ENCODE measurements at regions not wholly inside any gene's neighbourhood (a gene's known extent, or its start where the extent isn't known, plus 50 kb on each side); places are given as distances from the start of the nearest gene placed in this dataset.

DNA sequence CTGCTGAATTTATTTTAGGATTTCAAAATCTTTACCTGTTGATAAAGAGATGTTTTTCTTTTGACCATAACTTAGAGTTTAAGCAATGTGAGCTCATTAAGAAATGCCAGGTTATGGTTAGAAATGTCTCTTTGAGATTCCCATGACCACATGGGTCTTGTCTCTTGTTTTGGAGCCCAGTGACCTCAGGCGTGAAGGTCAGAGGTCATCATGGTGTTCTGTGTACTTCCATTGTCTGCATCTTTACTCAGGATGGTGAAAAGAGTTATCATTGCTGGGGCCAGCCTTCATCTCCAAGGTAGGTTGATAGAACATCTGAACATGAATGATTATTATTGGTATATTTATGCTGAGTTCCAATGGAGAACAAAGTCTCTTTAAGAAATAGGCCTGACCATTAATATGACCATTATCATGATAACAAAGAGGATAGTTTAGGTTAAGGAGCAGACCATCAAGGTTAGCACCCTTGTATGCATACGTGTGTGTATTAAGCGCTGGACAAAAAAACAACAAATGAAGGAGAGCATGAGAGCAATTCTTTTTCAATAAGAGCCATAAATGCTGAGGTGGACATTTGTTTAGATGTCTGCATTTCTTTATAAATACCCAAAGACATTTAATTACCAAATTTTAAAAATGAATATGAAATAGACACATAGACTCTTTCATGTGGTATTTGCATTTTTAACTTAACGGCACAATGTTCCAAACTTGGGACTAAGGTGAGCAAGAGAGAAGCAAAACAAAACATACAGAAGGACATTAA lies 120.6 kb upstream of the PAQR3 start:
- Histone ChIP-seq H3K4me1 (ENCODE audit: control insufficient read depth, insufficient read depth, low read length) (no peaks in the 10 kb centered on the region), H3K36me3 (ENCODE audit: control insufficient read depth, insufficient read depth, low read length) (no peaks in the 10 kb centered on the region), H3K27me3 (ENCODE audit: control insufficient read depth, insufficient read depth, low read length) (no peaks in the 10 kb centered on the region), H3K9me3 (ENCODE audit: control insufficient read depth, insufficient read depth, low read depth, low read length) (no peaks in the 10 kb centered on the region), H3K27ac (ENCODE audit: low read length) (no peak overlapping the region), H3K4me3 (ENCODE audit: low read depth in 2 of 2, low read length in 2 of 2) (no peak overlapping the region)
- DNase-seq (ENCODE audit: low read depth, low spot score) (no peak), ATAC-seq (no peak)
- TF ChIP-seq CTCF (IDR thresholded peaks at IDR 0.05) (no peak), TCF7L2 (IDR thresholded peaks at IDR 0.05; ENCODE audit: low read depth, low read length) (no peak), SIN3A (IDR thresholded peaks at IDR 0.05; ENCODE audit: borderline replicate concordance, insufficient read depth, low read depth, low read length) (no peak), POLR2AphosphoS5 (IDR thresholded peaks at IDR 0.05; ENCODE audit: low read depth, low read length) (no peak)
- TF ChIP-seq, protein P1, sequence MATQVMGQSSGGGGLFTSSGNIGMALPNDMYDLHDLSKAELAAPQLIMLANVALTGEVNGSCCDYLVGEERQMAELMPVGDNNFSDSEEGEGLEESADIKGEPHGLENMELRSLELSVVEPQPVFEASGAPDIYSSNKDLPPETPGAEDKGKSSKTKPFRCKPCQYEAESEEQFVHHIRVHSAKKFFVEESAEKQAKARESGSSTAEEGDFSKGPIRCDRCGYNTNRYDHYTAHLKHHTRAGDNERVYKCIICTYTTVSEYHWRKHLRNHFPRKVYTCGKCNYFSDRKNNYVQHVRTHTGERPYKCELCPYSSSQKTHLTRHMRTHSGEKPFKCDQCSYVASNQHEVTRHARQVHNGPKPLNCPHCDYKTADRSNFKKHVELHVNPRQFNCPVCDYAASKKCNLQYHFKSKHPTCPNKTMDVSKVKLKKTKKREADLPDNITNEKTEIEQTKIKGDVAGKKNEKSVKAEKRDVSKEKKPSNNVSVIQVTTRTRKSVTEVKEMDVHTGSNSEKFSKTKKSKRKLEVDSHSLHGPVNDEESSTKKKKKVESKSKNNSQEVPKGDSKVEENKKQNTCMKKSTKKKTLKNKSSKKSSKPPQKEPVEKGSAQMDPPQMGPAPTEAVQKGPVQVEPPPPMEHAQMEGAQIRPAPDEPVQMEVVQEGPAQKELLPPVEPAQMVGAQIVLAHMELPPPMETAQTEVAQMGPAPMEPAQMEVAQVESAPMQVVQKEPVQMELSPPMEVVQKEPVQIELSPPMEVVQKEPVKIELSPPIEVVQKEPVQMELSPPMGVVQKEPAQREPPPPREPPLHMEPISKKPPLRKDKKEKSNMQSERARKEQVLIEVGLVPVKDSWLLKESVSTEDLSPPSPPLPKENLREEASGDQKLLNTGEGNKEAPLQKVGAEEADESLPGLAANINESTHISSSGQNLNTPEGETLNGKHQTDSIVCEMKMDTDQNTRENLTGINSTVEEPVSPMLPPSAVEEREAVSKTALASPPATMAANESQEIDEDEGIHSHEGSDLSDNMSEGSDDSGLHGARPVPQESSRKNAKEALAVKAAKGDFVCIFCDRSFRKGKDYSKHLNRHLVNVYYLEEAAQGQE (IDR thresholded peaks at IDR 0.05; ENCODE audit: insufficient read depth in 1 of 2, low read depth in 2 of 2, low read length in 1 of 2) = no peak
- in situ Hi-C loops (cut with HindIII; ENCODE audit: low pct_unique_long_range_greater_than_20kb, low sequenced_read_pairs) (no loop called here), intact Hi-C loops (cut with micrococcal nuclease; ENCODE audit: unreplicated experiment) (no loop called here)
- no TSS peak for BruUV-seq (replicated peaks)
- ChIA-PET POLR2A (no interaction called here), CTCF (no interaction called here)

DNA sequence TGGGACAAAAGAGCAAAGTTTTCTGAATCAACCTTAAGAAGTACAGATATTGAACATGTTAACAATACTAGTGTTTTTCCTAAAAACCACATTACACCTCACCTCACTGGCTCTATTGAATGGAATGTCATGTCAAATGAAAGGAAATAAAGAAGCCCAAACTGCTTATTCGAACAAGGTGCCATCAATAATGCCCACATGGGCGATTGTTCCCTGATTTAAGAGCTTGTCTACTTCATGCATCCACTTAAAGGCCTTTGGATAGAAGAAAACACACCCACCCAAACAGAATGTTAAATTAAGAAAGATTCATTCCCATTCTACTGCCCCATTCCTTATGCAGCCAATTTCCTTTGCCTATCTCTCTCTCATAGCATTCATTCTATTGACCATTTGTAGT lies 118.5 kb upstream of the PAQR3 start:
- no peak overlapping the region for H3K4me3 ChIP-seq (ENCODE audit: low read depth in 2 of 2, low read length in 2 of 2)
- ChIA-PET POLR2A (no interaction called here), CTCF (no interaction called here)
- TF ChIP-seq, protein P1 (IDR thresholded peaks at IDR 0.05; ENCODE audit: insufficient read depth in 1 of 2, low read depth in 2 of 2, low read length in 1 of 2) = no peak
- TF ChIP-seq CTCF (IDR thresholded peaks at IDR 0.05) = no peak
- DNase-seq (ENCODE audit: low read depth, low spot score) (no peak), ATAC-seq (no peak)
- no peaks in the 10 kb centered on the region for H3K36me3 ChIP-seq (ENCODE audit: control insufficient read depth, insufficient read depth, low read length)
- in situ Hi-C loops (cut with HindIII; ENCODE audit: low pct_unique_long_range_greater_than_20kb, low sequenced_read_pairs) = no loop called here
- H3K4me1 ChIP-seq (ENCODE audit: control insufficient read depth, insufficient read depth, low read length) = no peaks in the 10 kb centered on the region
- no TSS peak for BruUV-seq (replicated peaks)
- intact Hi-C loops (cut with micrococcal nuclease; ENCODE audit: unreplicated experiment) = no loop called here
- no peaks in the 10 kb centered on the region for H3K9me3 ChIP-seq (ENCODE audit: control insufficient read depth, insufficient read depth, low read depth, low read length)
- H3K27me3 ChIP-seq (ENCODE audit: control insufficient read depth, insufficient read depth, low read length) = no peaks in the 10 kb centered on the region
- H3K27ac ChIP-seq (ENCODE audit: low read length) = no peak overlapping the region

All from Panc1 (cell line).